Mammary epithelial cell (primary cell): ENCODE measurements at regions not wholly inside any gene's neighbourhood (a gene's known extent, or its start where the extent isn't known, plus 50 kb on each side); places are given as distances from the start of the nearest gene placed in this dataset.

Experiments used
- CTCF ChIP-seq, 2 donors: IDR thresholded peaks in 1 of 2; conservative IDR thresholded peaks in 1 of 2; 2 replicates each; pipeline ENCODE4 v1.5.1; 2011 to 2012; ENCODE audit warnings: inconsistent platforms in 2 of 2, low read length in 2 of 2, mild to moderate bottlenecking in 2 of 2, control low read depth in 1 of 2, low read depth in 1 of 2; ENCODE audit not compliant: insufficient read depth in 1 of 2; ENCODE audit errors: extremely low read depth in 1 of 2
- EZH2 ChIP-seq: IDR thresholded peaks from 2 replicates; pipeline ENCODE4 v1.6.1; 2012; ENCODE audit warnings: low read length, inconsistent platforms, borderline replicate concordance

GRCh38 chr22:34330432-34330831, 410.2 kb upstream of the LARGE1 start:
- TF ChIP-seq CTCF (conservative IDR thresholded peaks at IDR 0.05 in 1 of 2, IDR thresholded peaks at IDR 0.05 in 1 of 2; ENCODE audit: extremely low read depth in 1 of 2, insufficient read depth in 1 of 2, low read depth in 1 of 2, low read length in 2 of 2) (no peak), EZH2 (no peak)
